ENCODE measurements at regions not wholly inside any gene's neighbourhood (a gene's known extent, or its start where the extent isn't known, plus 50 kb on each side); places are given as distances from the start of the nearest gene placed in this dataset.

DNA sequence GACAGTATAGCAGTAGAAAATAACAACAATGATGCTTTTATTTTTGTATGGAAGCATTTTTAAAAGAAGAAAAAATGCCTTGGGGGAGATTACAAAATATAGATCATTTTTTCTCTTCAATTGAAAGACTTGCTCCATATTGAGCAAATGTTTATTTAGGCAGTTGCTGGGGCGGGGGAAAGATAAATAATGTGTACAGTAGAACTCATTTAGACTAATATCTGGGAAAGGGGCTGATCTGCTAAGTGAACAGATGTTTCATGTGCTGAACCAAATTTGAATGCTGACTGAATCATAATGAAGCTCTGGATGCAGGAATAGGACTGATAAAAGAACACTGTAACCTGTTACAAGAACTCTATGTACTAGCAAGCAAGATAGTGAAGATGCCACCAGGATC is 457.1 kb upstream of the TENM4 start:
- DNase-seq (ENCODE audit: low read depth) = no peak

DNA sequence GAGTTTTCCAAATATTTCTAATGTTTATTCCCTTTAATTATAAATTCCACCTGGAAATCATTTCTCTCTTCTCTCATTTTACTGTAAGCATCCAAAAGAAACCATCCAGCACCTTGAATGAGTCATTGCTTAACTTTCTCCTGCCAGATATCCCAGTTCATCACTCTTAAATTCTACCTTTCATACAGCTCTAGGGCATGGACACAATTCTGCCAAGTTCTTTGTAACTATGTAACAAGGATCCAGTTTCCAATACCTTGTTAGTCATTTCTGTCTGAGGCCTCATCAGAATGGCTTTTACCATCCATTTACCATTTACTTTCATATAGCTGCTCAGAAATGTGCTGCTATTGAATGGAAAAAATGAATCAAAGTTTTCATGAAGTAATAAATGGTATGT is 455.4 kb upstream of the TENM4 start:
- DNase-seq (ENCODE audit: low read depth) = no peak

DNA sequence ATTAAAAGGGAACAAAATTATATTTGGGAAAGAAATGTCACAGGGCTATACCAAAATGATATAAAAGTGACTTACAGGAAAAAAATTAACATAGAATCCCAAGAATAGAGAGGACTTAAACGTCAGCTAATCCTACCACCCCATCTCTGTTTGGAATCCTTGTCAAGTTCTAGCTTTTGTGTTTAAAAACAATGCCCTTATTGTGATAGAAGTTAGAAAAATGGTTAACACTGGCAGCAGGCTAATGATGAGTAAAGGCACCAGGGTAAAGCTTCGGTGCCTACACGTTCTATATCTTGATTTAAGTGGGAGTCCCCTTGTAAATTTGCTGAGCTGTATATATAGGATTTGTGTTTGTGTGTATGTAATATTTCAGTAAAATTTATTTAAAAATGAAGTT is 453.3 kb upstream of the TENM4 start:
- no peak for DNase-seq (ENCODE audit: low read depth)

DNA sequence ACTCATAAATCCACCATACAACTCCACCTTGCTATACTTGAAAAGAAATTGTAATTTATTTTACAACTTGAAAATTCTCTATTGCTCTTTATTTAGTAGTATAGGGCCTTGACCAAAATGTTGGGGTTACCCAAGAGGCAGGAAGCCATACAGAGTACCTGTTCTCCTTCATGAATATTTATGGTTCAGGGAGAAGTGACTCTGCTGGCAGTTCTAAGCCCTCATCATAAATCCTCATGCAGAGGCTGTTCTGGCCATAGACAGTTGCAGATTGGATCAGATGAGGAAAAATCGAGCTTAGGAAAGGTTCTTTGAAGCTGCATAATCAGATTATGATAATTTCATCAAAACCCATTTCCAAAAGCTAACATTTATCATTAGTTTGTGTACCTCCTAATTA is 449.4 kb upstream of the TENM4 start:
- DNase-seq (ENCODE audit: low read depth) = no peak

DNA sequence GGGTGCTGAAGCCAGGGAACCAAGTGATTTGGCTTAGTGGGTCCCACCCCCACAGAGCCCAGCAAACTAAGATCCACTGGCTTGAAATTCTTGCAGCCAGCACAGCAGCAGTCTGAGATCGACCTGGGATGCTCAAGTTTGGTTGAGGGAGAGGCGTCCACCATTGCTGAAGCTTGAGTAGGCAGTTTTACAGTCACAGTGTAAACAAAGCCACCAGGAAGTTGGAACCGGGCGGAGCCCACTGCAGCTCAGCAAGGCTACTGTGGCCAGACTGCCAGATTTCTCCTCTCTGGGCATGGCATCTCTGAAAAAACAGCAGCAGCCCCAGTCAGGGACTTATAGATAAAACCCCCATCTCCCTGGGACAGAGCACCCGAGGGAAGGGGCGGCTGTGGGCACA is 424.1 kb upstream of the TENM4 start:
- DNase-seq (ENCODE audit: low read depth) = no peak

DNA sequence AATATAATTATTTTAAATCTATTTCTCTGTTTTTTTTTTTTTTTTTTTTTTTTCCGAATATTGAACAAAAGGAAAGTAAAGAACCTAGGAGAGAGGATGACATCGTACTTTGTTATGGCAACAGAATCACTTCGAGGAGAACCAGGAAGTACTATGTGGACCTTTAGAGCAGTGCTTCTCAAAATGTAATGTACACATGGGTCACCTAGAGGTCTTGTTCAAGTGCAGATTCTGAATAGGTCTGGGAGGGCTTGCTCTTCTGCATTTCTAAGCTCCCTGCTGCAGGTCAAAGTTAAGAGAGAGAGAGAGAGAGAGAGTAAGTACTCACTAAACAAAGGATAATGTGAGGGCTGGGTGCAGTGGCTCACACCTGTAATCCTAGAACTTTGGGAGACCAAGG is 419.5 kb upstream of the TENM4 start:
- no peak for DNase-seq (ENCODE audit: low read depth)

DNA sequence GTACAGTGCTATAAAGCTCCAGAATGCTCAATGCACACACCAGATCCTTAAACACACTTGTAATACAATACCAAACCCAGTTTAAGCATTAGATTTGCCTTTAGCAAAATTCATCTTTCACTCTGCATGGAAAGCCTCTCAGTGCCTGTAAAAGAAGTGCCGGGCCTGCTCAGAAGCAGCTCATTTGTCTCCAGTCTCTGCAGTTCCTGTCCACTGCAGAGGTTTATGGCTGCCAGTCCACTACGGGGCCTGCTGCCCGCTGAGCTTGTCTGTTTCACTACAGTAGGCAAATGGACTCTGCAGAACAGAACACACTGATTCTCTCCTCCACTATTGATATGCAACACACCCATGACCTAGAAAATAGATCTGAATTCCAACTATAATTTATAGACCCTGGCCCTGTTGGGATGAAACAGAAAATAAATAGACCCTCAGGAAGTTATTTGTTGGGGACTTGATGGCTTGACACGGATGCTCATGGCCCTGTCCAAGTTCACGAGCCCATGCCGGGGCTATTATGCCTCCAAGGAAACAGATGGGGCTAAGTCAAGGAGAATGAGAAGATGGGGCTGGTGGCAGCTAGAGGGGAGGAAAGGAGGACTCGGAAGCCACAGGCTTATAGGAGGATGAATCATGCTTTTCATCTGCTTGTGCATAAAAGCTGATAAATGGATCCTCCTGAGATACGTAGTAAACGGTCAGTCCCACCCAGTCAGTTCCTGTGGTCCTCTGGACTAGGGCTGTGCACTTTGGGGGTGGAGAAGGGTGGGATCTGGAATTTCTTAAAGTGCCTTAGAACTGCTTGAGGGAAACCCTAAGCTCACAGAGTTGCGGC is 416.8 kb upstream of the TENM4 start:
- DNase-seq (ENCODE audit: low read depth) = no peak

DNA sequence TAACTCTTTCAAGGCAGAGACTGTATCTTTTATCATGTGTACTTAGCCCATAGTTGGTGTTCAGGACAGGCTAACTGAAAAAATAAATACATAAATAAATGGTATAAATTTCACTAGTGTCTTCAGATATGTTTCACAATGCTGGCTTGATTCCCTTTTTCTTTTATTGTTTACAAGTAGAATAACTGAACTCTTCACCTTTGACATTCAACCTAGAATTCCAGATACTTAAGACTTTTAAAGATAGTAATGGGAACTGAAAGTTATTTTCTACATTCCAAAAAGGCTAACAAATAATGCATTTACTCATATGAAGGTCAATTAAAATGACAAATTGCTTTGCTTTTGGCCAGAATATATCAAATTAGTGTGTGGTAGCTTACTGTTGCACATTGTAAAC is 411.3 kb upstream of the TENM4 start:
- no peak for DNase-seq (ENCODE audit: low read depth)

DNA sequence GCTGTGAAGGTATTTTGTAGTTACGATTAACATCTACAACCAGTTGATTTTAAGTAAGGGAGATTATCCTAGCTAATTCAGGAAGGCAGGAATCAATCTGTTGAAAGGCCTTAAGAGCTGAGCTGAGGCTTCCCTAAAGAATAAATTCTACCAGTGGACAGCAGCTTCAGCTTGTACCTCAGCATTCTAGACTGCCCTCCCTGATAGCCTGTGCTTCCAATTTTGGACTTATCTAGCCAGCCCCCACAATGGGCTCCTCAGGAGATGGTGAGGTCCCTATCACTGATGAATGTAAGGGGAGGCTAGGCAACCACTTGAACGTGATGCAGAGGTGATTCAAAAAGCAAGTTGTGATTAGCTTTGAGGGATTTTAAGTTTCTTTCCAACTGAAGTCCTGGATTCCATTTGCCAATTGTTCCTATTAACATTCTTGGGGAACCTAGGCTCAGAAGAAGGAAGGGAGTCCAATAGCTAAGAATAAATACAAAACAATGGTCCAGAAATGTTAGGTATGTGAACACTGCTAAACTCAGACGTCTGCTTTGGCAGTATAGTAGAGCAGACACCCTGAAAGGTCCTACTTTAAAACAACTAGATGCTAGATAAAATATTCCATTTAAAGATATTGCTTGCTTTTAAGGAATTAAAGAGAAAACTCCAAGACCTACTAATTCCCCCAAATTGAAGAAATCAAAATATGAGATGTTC is 404.3 kb upstream of the TENM4 start:
- DNase-seq (ENCODE audit: low read depth) = no peak

DNA sequence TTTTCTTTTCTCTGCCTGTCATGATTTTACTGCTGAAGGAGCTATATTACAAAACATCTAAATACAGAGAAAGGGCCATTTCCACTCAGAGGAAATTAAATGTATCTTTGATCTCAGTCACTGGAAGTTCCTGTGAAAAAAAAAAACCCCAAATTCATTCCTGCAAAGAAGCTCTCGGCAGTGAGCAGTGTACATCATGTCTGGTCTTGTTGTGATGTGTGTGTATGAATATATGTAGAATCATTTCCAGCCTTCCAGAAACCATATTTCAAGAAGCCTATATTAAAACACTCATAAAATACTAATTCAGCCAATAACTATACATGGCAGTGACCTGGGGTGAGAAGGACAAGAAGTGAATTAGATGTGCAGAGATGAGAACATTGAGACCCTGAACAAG is 393.2 kb upstream of the TENM4 start:
- no peak for DNase-seq (ENCODE audit: low read depth)

DNA sequence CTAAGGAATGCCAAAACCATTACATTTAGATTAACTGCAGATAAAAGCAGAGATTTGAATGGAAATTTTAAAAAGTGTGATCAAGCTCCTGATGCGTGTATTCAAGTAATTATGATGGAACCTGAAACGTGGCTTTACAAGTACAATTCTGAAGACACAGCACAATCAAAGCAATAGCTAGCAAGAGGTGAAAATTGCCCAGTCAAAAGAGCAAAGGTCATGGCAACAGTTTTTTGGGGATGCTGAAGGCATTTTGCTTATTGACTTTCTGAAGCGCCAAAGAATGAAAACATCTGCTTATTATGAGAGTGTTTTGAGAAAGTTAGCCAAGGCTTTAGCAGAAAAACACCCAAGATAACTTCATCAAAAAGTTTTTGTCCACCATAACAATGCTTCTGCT is 389.6 kb upstream of the TENM4 start:
- no peak for DNase-seq (ENCODE audit: low read depth)

DNA sequence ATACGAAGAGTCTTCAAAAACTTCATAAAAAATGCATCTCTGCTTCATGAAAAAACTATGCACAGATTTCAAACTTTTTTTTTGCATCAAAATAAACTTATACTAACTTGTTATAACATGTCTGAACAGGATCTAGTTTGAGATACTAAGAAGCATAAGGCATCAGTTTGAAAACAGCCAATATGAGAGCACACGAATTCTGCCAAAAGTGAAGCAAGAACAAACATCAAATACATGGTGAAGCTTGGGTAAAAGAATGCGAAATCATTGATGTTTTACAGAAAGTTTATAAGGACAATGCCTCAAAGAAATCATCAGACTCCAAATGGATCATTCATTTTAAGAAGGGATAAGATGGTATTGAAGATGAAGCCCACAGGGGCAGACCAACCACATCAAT is 389.1 kb upstream of the TENM4 start:
- DNase-seq (ENCODE audit: low read depth) = no peak

DNA sequence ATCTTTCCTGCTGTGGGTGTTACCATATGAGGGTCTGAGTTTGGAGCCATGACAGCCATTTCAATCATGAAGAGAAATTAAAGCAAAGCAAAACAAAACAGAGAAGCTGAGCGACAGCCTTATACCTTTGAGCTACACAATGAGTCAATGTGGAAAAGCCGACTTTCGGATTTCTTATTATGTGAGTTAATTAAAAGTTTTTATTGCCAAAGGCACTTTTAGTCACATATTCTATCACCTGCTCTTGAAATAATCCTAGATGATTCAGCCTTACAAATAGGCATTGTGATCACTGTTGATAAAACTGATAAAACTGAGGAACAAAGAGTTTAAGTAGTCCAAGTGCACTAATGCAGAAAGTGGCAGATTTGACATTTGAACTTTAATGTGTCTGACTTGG is 381.9 kb upstream of the TENM4 start:
- no peak for DNase-seq (ENCODE audit: low read depth)

DNA sequence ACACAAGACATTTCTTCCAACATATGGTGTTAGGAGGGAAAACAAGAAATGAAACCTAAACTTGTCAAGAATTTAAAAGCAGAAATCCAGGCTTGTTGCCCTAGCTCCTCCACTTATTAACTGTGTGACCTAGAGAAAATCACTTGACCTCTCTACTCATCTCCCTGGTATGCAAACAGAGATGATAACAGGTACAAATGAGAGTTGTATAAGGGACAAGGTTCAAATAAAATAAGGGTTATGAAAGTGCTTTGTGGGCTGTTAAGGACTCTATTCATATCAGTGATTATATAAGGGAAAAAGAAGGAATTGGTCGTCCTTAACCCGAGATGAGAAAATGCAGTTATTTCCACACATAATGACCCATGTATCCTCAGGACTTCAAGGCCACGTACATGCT is 372.7 kb upstream of the TENM4 start:
- no peak for DNase-seq (ENCODE audit: low read depth)

DNA sequence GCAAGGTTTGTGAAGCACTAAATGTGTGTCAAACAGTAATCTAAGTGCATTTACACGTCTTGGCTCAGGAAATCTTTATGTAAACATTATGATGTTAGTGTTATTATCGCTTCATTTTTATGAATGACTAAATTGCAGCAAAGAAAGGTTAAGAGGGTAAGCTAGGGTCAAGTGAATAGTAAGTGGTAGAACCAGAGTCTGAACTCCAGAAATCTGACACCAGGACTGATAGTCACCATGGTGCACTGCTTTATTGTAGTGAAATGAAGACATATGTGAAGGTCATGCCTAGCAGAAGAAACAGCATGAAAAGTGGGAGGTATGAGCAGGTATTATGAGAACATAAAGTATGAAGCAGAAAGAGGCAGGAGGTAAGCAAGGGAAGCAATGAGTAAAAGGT is 368.7 kb upstream of the TENM4 start:
- no peak for DNase-seq (ENCODE audit: low read depth)

DNA sequence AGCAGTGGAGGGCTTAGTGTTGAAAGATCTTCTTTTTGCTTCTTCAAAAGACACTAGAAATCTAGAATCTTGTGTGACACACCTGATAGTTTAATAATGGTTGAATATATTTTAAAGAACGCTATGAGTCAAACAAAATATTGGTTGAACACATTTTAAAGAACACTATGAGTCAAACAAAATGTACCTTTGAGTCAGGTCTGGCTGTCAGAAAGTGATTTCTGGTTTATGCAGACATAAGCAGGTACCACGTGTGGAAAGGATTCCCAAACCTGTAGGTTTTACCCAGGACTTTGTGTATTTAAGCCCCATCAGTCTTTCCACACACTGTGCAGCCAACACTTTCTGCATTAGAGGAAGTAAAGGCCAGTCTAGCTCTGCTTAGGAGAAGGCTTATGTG is 366.7 kb upstream of the TENM4 start:
- no peak for DNase-seq (ENCODE audit: low read depth)

DNA sequence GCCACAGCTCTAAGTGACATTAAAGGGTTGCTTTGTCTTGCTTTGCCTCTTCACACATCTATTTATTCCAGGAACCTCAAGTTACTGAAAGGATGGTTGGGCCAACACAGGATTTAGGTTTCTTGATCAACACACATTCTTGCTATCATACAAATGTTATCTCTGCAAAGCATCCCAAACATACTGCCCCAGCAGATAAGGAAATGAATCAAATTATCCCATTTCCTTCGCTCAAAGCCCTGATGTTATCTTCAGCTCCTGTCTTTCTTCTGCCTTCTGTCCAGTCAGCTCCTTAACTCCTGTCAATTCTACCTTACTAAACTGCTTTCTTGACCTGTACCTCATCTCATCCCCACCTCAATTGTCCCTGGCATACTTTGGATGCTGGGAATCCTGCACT is 355.9 kb upstream of the TENM4 start:
- DNase-seq (ENCODE audit: low read depth) = no peak

DNA sequence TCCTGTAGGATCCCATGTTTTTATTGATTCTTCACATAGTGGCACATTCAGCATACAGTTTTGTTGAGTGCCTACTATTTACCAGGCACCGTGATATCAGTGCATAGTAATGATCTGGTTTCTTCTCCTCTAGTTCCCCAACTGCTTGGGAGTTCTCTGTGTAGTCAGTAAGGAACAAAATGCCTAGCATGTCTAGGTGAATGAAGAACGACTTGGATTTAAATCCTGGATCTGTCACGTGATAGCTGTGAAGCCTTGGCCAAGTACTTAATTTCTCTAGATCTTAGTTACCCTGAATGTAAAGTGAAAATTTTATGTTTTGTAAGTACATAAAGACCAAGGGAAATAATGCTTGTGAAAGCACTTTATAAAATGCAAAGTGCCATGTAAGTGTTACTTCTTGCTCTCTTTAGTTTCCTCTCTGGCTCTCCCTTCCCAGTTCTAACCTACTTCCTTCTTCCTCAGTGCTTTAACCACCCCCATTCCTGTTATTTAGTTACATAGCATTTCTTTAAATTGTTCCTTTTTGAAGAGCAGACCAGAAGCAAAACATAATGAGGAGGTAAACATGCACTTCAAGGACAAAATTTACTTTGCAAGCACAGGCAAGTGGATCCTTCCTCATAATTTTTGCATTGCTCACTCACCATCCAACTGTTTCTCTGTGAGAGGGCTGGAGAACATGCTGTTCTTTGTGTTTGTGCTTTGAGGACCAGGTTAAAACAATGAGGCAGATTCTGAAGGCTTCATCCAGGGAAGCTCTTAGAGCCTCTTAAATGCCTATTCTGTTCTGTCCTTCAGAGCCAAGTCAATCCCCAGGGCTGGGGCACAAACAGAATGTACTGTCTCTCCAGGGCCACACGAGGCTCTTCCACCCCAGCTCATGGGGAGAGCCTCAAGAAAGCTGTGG is 353.9 kb upstream of the TENM4 start:
- DNase-seq (ENCODE audit: low read depth) = no peak

DNA sequence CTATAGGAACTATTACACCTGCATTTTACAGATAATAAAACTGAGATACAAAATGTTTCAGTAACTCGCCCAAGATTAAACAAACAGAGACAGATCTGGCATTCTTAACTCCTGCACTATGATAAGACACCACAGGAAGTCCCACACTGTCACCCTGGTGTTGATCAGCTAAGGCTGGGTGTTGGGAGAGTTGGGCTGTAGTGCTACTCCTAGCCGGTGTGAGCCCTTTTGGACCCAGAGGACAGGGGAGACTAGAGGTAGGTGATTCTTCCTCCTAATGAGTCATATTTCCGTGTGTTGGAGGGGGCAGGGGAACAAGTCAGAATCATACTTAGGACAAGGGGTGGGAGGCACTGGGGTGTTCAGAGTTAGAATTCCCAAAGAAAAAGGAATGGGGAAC is 353.2 kb upstream of the TENM4 start:
- DNase-seq (ENCODE audit: low read depth) = no peak

DNA sequence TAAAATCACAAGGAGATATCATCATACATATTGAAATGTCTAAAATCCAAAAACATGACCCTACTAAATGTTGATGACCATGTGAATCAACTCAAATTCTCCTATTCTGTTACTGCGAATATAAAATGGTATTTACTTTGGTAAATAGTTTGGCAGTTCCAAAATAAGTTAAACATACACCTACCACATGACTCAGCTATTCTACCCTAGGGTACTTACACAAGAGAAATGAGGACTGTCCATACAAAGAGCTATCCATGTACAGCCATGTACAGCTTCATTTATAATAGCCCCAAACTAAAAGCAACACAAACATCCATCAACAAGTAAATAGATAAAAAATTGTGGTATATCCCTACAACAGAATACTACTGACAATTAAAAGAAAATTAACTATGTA is 346.1 kb upstream of the TENM4 start:
- DNase-seq (ENCODE audit: low read depth) = no peak

DNA sequence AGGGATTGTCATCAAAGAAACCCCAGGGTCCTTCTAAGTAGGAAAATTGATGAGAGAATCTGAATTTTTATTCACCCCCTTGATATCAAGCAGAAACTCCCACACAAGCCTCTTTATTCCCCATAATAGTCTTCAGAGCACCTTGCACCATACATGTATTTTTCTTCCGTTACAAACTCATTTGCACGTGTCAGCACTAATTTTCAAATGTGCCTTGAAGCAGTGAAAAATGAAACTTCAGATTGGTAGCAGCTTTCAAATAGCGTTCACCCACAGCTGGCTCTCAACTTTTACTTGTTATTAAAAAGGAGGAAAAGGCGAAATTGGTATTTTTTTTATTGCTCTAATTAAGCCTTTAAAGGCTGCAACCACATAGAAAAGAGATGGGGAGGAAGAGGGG is 343.0 kb upstream of the TENM4 start:
- DNase-seq (ENCODE audit: low read depth) = no peak

DNA sequence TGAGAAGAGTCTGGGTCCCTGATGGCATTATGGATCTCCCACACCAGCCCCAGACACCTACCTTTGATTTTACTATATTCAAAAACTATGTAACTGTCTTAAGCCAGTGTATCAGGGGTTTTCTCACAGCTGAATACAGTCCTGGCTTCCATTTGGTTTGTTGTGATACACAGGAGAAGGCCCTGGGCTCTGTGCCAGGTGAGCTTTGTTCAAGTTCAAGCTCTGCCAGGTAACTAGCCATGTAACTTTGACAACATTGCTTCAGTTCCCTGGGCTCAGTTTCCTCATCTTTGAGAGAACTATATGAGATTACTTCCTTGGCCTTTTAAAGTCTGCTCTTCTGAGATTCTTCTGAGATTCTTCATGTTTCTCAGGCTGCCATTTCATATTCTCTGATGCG is 327.5 kb upstream of the TENM4 start:
- no peak for DNase-seq (ENCODE audit: low read depth)
